K562 (cell line): ENCODE measurements at regions not wholly inside any gene's neighbourhood (a gene's known extent, or its start where the extent isn't known, plus 50 kb on each side); places are given as distances from the start of the nearest gene placed in this dataset.

Experiments used
- ARID3B ChIP-seq: fragments of 250-450 bp; sonication (Bioruptor Pico); IDR thresholded peaks from 2 replicates; pipeline ENCODE4 v1.4.0; 2020; ENCODE audit warnings: borderline replicate concordance
- HDGF ChIP-seq: fragments of 450-650 bp; IDR thresholded peaks from 2 replicates; pipeline ENCODE4 v1.6.1; 2016
- HNRNPK ChIP-seq: fragments of 200-400 bp; formaldehyde crosslinking; IDR thresholded peaks from one replicate; pipeline ENCODE4 v1.6.1; 2018; ENCODE audit warnings: mild to moderate bottlenecking, low read depth, low read length; ENCODE audit not compliant: poor library complexity, severe bottlenecking
- ILK ChIP-seq: fragments of 450-650 bp; IDR thresholded peaks from 2 replicates; pipeline ENCODE4 v1.6.1; 2016; ENCODE audit warnings: missing genetic modification characterization, low read depth, mild to moderate bottlenecking, missing compliant biosample characterization, moderate library complexity, borderline replicate concordance
- MTA2 ChIP-seq: fragments of 450-650 bp; IDR thresholded peaks from 2 replicates; pipeline ENCODE4 v1.6.1; 2016; ENCODE audit warnings: low read depth
- POLR2H ChIP-seq: IDR thresholded peaks from 2 replicates; pipeline ENCODE4 v1.6.1; 2016; ENCODE audit warnings: missing genetic modification characterization, low read depth, mild to moderate bottlenecking, control low read depth, missing compliant biosample characterization, moderate library complexity
- RBM15 ChIP-seq: fragments of 200-400 bp; formaldehyde crosslinking; IDR thresholded peaks from 2 replicates; pipeline ENCODE4 v1.6.1; 2018; ENCODE audit warnings: mild to moderate bottlenecking, low read length, moderate library complexity; ENCODE audit not compliant: insufficient read depth
- ZBTB34 ChIP-seq: fragments of 250-450 bp; sonication (Bioruptor Pico); IDR thresholded peaks from 2 replicates; pipeline ENCODE4 v1.8.0; 2021; ENCODE audit warnings: mild to moderate bottlenecking, moderate library complexity
- ZNF696 ChIP-seq: fragments of 250-450 bp; sonication (Bioruptor Pico); conservative IDR thresholded peaks from 2 replicates; pipeline ENCODE4 v1.4.0; 2020; ENCODE audit warnings: mild to moderate bottlenecking, moderate library complexity
- TF ChIP-seq, protein P1 (sequence below), 2 experiments: fragments of 450-650 bp; IDR thresholded peaks; 2 replicates each; pipeline ENCODE4 v1.6.1; 2016
- TF ChIP-seq, protein P2 (sequence below), 2 experiments: fragments of 450-650 bp; formaldehyde crosslinking in 1 of 2; IDR thresholded peaks; 2 replicates each; pipeline versions ENCODE4 v1.4.0 to v1.6.1; 2014 to 2020; ENCODE audit warnings: mild to moderate bottlenecking in 2 of 2, borderline replicate concordance in 1 of 2, low read depth in 1 of 2

- TF ChIP-seq, protein P1, sequence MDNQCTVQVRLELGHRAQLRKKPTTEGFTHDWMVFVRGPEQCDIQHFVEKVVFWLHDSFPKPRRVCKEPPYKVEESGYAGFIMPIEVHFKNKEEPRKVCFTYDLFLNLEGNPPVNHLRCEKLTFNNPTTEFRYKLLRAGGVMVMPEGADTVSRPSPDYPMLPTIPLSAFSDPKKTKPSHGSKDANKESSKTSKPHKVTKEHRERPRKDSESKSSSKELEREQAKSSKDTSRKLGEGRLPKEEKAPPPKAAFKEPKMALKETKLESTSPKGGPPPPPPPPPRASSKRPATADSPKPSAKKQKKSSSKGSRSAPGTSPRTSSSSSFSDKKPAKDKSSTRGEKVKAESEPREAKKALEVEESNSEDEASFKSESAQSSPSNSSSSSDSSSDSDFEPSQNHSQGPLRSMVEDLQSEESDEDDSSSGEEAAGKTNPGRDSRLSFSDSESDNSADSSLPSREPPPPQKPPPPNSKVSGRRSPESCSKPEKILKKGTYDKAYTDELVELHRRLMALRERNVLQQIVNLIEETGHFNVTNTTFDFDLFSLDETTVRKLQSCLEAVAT (IDR thresholded peaks at IDR 0.05) = peak; percentile 16 to 37; a peak in 1 of 4 replicates
- TF ChIP-seq ZBTB34 (CRISPR knock-in tag) = no peak
- no peak for TF ChIP-seq HDGF
- peak; percentile 17; the same call in 1 of the 2 replicates for TF ChIP-seq ARID3B (CRISPR knock-in tag)
- peak; percentile 89 for TF ChIP-seq POLR2H (tag)
- TF ChIP-seq, protein P2, sequence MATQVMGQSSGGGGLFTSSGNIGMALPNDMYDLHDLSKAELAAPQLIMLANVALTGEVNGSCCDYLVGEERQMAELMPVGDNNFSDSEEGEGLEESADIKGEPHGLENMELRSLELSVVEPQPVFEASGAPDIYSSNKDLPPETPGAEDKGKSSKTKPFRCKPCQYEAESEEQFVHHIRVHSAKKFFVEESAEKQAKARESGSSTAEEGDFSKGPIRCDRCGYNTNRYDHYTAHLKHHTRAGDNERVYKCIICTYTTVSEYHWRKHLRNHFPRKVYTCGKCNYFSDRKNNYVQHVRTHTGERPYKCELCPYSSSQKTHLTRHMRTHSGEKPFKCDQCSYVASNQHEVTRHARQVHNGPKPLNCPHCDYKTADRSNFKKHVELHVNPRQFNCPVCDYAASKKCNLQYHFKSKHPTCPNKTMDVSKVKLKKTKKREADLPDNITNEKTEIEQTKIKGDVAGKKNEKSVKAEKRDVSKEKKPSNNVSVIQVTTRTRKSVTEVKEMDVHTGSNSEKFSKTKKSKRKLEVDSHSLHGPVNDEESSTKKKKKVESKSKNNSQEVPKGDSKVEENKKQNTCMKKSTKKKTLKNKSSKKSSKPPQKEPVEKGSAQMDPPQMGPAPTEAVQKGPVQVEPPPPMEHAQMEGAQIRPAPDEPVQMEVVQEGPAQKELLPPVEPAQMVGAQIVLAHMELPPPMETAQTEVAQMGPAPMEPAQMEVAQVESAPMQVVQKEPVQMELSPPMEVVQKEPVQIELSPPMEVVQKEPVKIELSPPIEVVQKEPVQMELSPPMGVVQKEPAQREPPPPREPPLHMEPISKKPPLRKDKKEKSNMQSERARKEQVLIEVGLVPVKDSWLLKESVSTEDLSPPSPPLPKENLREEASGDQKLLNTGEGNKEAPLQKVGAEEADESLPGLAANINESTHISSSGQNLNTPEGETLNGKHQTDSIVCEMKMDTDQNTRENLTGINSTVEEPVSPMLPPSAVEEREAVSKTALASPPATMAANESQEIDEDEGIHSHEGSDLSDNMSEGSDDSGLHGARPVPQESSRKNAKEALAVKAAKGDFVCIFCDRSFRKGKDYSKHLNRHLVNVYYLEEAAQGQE (IDR thresholded peaks at IDR 0.05; ENCODE audit: borderline replicate concordance) = no peak; the same call in 1 of the 2 replicates
- TF ChIP-seq, protein P2 (CRISPR knock-in tag; IDR thresholded peaks at IDR 0.05; ENCODE audit: low read depth) = 0 out of 2 replicates have a peak, but pooled peaks have one; percentile 47
- TF ChIP-seq MTA2 = no peak
- no peak for TF ChIP-seq ILK (tag)
- no peak for TF ChIP-seq ZNF696 (CRISPR knock-in tag)
- TF ChIP-seq HNRNPK = no peak
- TF ChIP-seq RBM15 = no peak
Observed at GRCh38 chr7:66493235-66494205, 135.2 kb upstream of the KCTD7 start (continued).
